Heart left ventricle (tissue), 16 donors: ENCODE measurements at regions not wholly inside any gene's neighbourhood (a gene's known extent, or its start where the extent isn't known, plus 50 kb on each side); places are given as distances from the start of the nearest gene placed in this dataset.

Source experiments
- ATAC-seq, 4 donors: fragments of 200-7000 bp; cut with Tn5 transposase; one replicate each; pipeline ENCODE4 v1.9.1; 2020 to 2022; ENCODE audit warnings: moderate library complexity in 4 of 4, mild to moderate bottlenecking in 3 of 4, moderate number of reproducible peaks in 1 of 4
- DNase-seq, 5 donors: peaks; one replicate each; pipeline ENCODE4 v3.0.0-alpha.2; 2020
- H3K27ac ChIP-seq, 12 donors: fragments of 200-600 bp; sonication (generic) in 4 of 12; one replicate each; pipeline versions ENCODE4 v1.5.0 to v1.8.0; 2016 to 2022; ENCODE audit warnings: mild to moderate bottlenecking in 2 of 12
- H3K27me3 ChIP-seq, 9 donors: fragments of 200-600 bp; sonication (generic) in 2 of 9; one replicate each; pipeline versions ENCODE4 v1.5.1 to v1.8.0; 2016 to 2022; ENCODE audit warnings: mild to moderate bottlenecking in 3 of 9
- H3K36me3 ChIP-seq, 9 donors: fragments of 200-600 bp; sonication (generic) in 2 of 9; one replicate each; pipeline versions ENCODE4 v1.5.0 to v1.8.0; 2018 to 2022; ENCODE audit warnings: mild to moderate bottlenecking in 2 of 9
- H3K4me1 ChIP-seq, 12 donors: fragments of 200-600 bp; sonication (generic) in 4 of 12; one replicate each; pipeline versions ENCODE4 v1.5.0 to v1.8.0; 2016 to 2022; ENCODE audit warnings: mild to moderate bottlenecking in 3 of 12
- H3K4me3 ChIP-seq, 12 donors: fragments of 200-600 bp; sonication (generic) in 4 of 12; one replicate each; pipeline versions ENCODE4 v1.5.0 to v1.8.0; 2017 to 2022; ENCODE audit warnings: mild to moderate bottlenecking in 9 of 12, moderate library complexity in 4 of 12
- H3K9me3 ChIP-seq, 12 donors: fragments of 200-600 bp; sonication (generic) in 4 of 12; one replicate each; pipeline versions ENCODE4 v1.5.0 to v1.8.0; 2016 to 2022; ENCODE audit warnings: mild to moderate bottlenecking in 1 of 12
- POLR2A ChIP-seq, 2 donors: fragments of 450-650 bp; IDR thresholded peaks; one replicate each; pipeline ENCODE4 v1.6.1; 2017; ENCODE audit warnings: antibody characterized with exemption in 2 of 2, mild to moderate bottlenecking in 2 of 2, moderate library complexity in 2 of 2
- WGBS, 4 donors: extraction: QIAGEN DNeasy Blood & Tissue Kit in 2 of 4; methylation state at CpG; one replicate each; pipeline versions ENCODE4 v1.1.5 to v1.1.7; 2013 to 2018; 5-methylcytosine and 5-hydroxymethylcytosine counted together
- intact Hi-C, 10 donors: fragments of 100-400 bp; cut with DNase I; formaldehyde crosslinking; loops; one replicate each; pipeline versions ENCODE4 v1.11.1 to v1.14.2; 2022
- TF ChIP-seq, protein P1 (sequence below), 12 donors: fragments of 200-600 bp; sonication (generic) in 4 of 12; IDR thresholded peaks; one replicate each; pipeline versions ENCODE4 v1.5.0 to v1.8.0; 2018 to 2022; ENCODE audit warnings: antibody characterized with exemption in 12 of 12, mild to moderate bottlenecking in 5 of 12
- donor health status: ischemic (EF 13 %, LVEDD 7.1; RV severe dilation, severe dysfunction).
- donor health status: healthy with polysubstance abuse.
- donor health status: DM: no; HTN: yes; CAD: no.
- donor health status: DM: no; HTN: no; CAD: no.
- donor health status: ischemic (EF 25% LVEDD 6.9; RV normal size, moderate dysfunction).
- donor health status: ischemic (EF 25% LVEDD 5.7; RV mildly dilated, moderate dysfunction).
- donor health status: healthy.
- donor health status: DM: yes; HTN: yes; CAD: no.
- donor health status: ischemic (EF 35%, LVEDD 5.7; RV mildly dilated, moderate dysfunction).
- donor health status: nonischemic (EF 11% LVEDD 7.7; RV severe dilation, severe dysfunction).
- donor health status: DM: yes; HTN: yes; CAD: no.
- donor health status: PGD.
- donor health status: ischemic (EF 29% LVEDD 5.4; RV normal size, mild dysfunction).
- donor health status: nonischemic (EF 23%, LVEDD 6.1; RV moderate dilation, normal function).

- ATAC-seq: no peak
- H3K9me3 ChIP-seq: no peaks in the 10 kb centered on the region
- TF ChIP-seq, protein P1, sequence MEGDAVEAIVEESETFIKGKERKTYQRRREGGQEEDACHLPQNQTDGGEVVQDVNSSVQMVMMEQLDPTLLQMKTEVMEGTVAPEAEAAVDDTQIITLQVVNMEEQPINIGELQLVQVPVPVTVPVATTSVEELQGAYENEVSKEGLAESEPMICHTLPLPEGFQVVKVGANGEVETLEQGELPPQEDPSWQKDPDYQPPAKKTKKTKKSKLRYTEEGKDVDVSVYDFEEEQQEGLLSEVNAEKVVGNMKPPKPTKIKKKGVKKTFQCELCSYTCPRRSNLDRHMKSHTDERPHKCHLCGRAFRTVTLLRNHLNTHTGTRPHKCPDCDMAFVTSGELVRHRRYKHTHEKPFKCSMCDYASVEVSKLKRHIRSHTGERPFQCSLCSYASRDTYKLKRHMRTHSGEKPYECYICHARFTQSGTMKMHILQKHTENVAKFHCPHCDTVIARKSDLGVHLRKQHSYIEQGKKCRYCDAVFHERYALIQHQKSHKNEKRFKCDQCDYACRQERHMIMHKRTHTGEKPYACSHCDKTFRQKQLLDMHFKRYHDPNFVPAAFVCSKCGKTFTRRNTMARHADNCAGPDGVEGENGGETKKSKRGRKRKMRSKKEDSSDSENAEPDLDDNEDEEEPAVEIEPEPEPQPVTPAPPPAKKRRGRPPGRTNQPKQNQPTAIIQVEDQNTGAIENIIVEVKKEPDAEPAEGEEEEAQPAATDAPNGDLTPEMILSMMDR (IDR thresholded peaks at IDR 0.05): no peak
- no peak for TF ChIP-seq POLR2A (IDR thresholded peaks at IDR 0.05)
- intact Hi-C loops: no loop called here
- 65 to 84% (median 79%) methylated on average over 4 of the region's 4 CpGs for WGBS, 4 donors
- peaks cover 0 to 28% (median 1%) of the 10 kb centered on the region in 12 donors for H3K4me1 ChIP-seq
- no peak overlapping the region for H3K4me3 ChIP-seq
- no peak for DNase-seq
- no peak overlapping the region for H3K27ac ChIP-seq
- H3K36me3 ChIP-seq: no peaks in the 10 kb centered on the region
- no peaks in the 10 kb centered on the region for H3K27me3 ChIP-seq
Measured at GRCh38 chr7:32258265-32258664, 188.1 kb upstream of the PDE1C start.

- no peaks in the 10 kb centered on the region for H3K36me3 ChIP-seq
- no peak for DNase-seq
- no peak overlapping the region for H3K27ac ChIP-seq
- H3K4me3 ChIP-seq: no peak overlapping the region
- 48 to 68% (median 53%) methylated on average over 1 of the region's 1 CpG for WGBS, 4 donors
- no peak for ATAC-seq
- no peaks in the 10 kb centered on the region for H3K27me3 ChIP-seq
- H3K4me1 ChIP-seq: peaks cover 0 to 31% (median 1%) of the 10 kb centered on the region in 12 donors
- TF ChIP-seq, protein P1 (IDR thresholded peaks at IDR 0.05): no peak
- intact Hi-C loops: no loop called here
- H3K9me3 ChIP-seq: no peaks in the 10 kb centered on the region
Measured at GRCh38 chr7:32257621-32258020, 187.4 kb upstream of the PDE1C start.

DNA sequence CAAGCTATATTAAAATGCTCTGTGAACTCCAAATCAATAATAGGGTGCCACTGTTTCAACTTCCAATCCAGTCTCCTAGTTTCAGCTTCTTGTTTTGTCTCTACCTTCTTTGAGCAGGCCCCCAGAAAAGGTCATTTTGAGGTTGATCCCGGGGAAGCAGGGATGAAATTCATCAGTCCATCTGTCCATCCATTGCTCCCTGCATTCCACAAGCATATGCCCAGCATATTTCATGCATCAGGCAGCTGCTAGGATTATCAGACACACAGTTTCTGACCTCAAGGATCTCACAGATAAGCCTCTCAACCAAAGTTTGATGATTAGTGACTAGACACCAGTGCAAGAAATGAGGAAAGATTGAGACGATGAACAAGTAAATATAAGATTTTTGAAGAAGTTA is 186.6 kb upstream of the PDE1C start:
- TF ChIP-seq POLR2A (IDR thresholded peaks at IDR 0.05): no peak
- TF ChIP-seq, protein P1 (IDR thresholded peaks at IDR 0.05): no peak
- DNase-seq (no peak), ATAC-seq (no peak)
- H3K4me3 ChIP-seq: no peak overlapping the region
- no peaks in the 10 kb centered on the region for H3K9me3 ChIP-seq
- H3K36me3 ChIP-seq: no peaks in the 10 kb centered on the region
- no peak overlapping the region for H3K27ac ChIP-seq
- WGBS, 4 donors: 63 to 81% (median 71%) methylated on average over 2 of the region's 2 CpGs
- H3K27me3 ChIP-seq: no peaks in the 10 kb centered on the region
- intact Hi-C loops: no loop called here
- peaks cover 0 to 31% (median 1%) of the 10 kb centered on the region in 12 donors for H3K4me1 ChIP-seq

DNA sequence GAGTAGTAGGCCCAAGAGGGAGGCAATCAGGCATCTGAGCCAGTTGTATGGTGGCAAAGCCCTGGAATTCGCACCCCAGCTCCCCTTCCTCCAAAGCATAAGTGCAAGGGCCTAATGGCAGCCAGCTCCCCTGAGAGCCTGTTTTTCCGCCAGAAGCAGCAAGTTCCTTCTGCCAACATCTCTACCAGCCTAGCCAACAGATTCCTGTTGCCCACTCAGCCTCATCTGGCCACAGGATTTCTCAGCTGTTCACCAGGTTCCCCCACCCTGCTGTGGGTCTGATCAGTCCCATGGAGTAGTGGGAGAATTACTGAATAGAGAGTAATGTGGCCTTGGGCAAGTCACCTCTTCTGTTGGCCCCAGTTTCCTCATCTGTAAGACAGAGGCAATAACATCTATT is 186.2 kb upstream of the PDE1C start:
- Histone ChIP-seq H3K27me3 (no peaks in the 10 kb centered on the region), H3K9me3 (no peaks in the 10 kb centered on the region), H3K36me3 (no peaks in the 10 kb centered on the region), H3K27ac (no peak overlapping the region), H3K4me1 (peaks cover 0 to 31% (median 1%) of the 10 kb centered on the region in 12 donors), H3K4me3 (no peak overlapping the region)
- DNase-seq (no peak), ATAC-seq (no peak)
- TF ChIP-seq, protein P1 (IDR thresholded peaks at IDR 0.05): no peak
- intact Hi-C loops: no loop called here
- WGBS, 4 donors: 57 to 80% (median 67%) methylated on average over 2 of the region's 2 CpGs
